GM23338 (cell line): ENCODE measurements at regions not wholly inside any gene's neighbourhood (a gene's known extent, or its start where the extent isn't known, plus 50 kb on each side); places are given as distances from the start of the nearest gene placed in this dataset.

Experiments
- ATAC-seq: fragments of 200-7000 bp; cut with Tn5 transposase; 3 replicates; pipeline ENCODE4 v1.9.1; 2020
- DNase-seq: peaks from one replicate; pipeline ENCODE4 v3.0.0-alpha.2; 2015; ENCODE audit warnings: low spot score
- H2AFZ ChIP-seq: fragments of 200-600 bp; sonication (generic); 2 replicates; pipeline ENCODE4 v1.8.0; 2016; ENCODE audit warnings: antibody characterized with exemption, mild to moderate bottlenecking, moderate library complexity
- H3F3A ChIP-seq: fragments of 200-600 bp; sonication (generic); replicated peaks from 2 replicates; pipeline ENCODE4 v1.8.0; 2017; ENCODE audit warnings: antibody characterized with exemption, mixed run types, low read depth
- H3K27ac ChIP-seq: fragments of 200-600 bp; sonication (generic); 2 replicates; pipeline ENCODE4 v1.6.1; 2016; ENCODE audit warnings: low read depth
- H3K27me3 ChIP-seq: fragments of 200-600 bp; sonication (generic); 2 replicates; pipeline ENCODE4 v1.8.0; 2016; ENCODE audit warnings: mild to moderate bottlenecking, mixed run types, moderate library complexity; ENCODE audit not compliant: insufficient read depth
- H3K36me3 ChIP-seq: fragments of 200-600 bp; sonication (generic); 2 replicates; pipeline ENCODE4 v1.8.0; 2016; ENCODE audit warnings: mild to moderate bottlenecking; ENCODE audit not compliant: insufficient read depth
- H3K4me1 ChIP-seq: fragments of 200-600 bp; sonication (generic); 2 replicates; pipeline ENCODE4 v1.8.0; 2016; ENCODE audit warnings: mild to moderate bottlenecking, moderate library complexity; ENCODE audit not compliant: insufficient read depth
- H3K4me2 ChIP-seq: fragments of 200-600 bp; sonication (generic); 2 replicates; pipeline ENCODE4 v1.7.1; 2017; ENCODE audit warnings: mixed run types
- H3K4me3 ChIP-seq: fragments of 200-600 bp; sonication (generic); 2 replicates; pipeline ENCODE4 v1.6.1; 2016; ENCODE audit warnings: mixed run types
- H3K79me2 ChIP-seq: fragments of 200-600 bp; sonication (generic); replicated peaks from 2 replicates; pipeline ENCODE4 v1.8.0; 2017; ENCODE audit warnings: mild to moderate bottlenecking; ENCODE audit not compliant: insufficient read depth
- H3K9me2 ChIP-seq: fragments of 200-600 bp; sonication (generic); 2 replicates; pipeline ENCODE4 v1.8.0; 2017; ENCODE audit not compliant: insufficient read depth
- H4K20me1 ChIP-seq: fragments of 200-600 bp; sonication (generic); replicated peaks from 2 replicates; pipeline ENCODE4 v1.8.0; 2017; ENCODE audit warnings: mild to moderate bottlenecking; ENCODE audit not compliant: insufficient read depth
- H3K27ac Mint-ChIP-seq: 2 replicates; pipeline ENCODE4 v1.8.0; 2020; ENCODE audit warnings: inconsistent platforms, mild to moderate bottlenecking, moderate library complexity, mixed read lengths
- H3K27me3 Mint-ChIP-seq: 3 replicates; pipeline ENCODE4 v1.8.0; 2022; ENCODE audit warnings: low read depth, mild to moderate bottlenecking, moderate library complexity, mixed read lengths, inconsistent platforms; ENCODE audit not compliant: insufficient read depth, poor library complexity
- H3K36me3 Mint-ChIP-seq: 3 replicates; pipeline ENCODE4 v1.8.0; 2021; ENCODE audit warnings: low read depth, mild to moderate bottlenecking, inconsistent platforms, moderate library complexity, mixed read lengths
- H3K4me1 Mint-ChIP-seq: 3 replicates; pipeline ENCODE4 v1.8.0; 2020; ENCODE audit warnings: mild to moderate bottlenecking, inconsistent platforms, mixed read lengths
- H3K4me3 Mint-ChIP-seq: 3 replicates; pipeline ENCODE4 v1.8.0; 2021; ENCODE audit warnings: moderate library complexity, mild to moderate bottlenecking, inconsistent platforms, mixed read lengths
- H3K9me3 Mint-ChIP-seq: 3 replicates; pipeline ENCODE4 v1.8.0; 2020; ENCODE audit warnings: moderate library complexity, mild to moderate bottlenecking, inconsistent platforms, mixed read lengths
- CREB1 ChIP-seq: fragments of 250-450 bp; sonication (Bioruptor Pico); IDR thresholded peaks from 2 replicates; pipeline ENCODE4 v1.5.0; 2020; ENCODE audit warnings: low read depth, mild to moderate bottlenecking, moderate library complexity
- EZH2phosphoT487 ChIP-seq: fragments of 200-600 bp; sonication (generic); IDR thresholded peaks from one replicate; pipeline ENCODE4 v1.8.1; 2018; ENCODE audit warnings: antibody characterized with exemption; ENCODE audit not compliant: unreplicated experiment
- JUNB ChIP-seq: IDR thresholded peaks from one replicate; pipeline ENCODE4 v1.6.1; 2016; ENCODE audit warnings: antibody characterized with exemption; ENCODE audit not compliant: unreplicated experiment
- POLR2AphosphoS5 ChIP-seq: IDR thresholded peaks from 2 replicates; pipeline ENCODE4 v1.6.1; 2016; ENCODE audit warnings: antibody characterized with exemption, low read depth
- STAT1 ChIP-seq: IDR thresholded peaks from one replicate; pipeline ENCODE4 v1.6.1; 2016; ENCODE audit warnings: antibody characterized with exemption; ENCODE audit not compliant: unreplicated experiment
- ZNF114 ChIP-seq: fragments of 250-450 bp; sonication (Bioruptor Pico); IDR thresholded peaks from 2 replicates; pipeline ENCODE4 v1.5.0; 2020; ENCODE audit warnings: mild to moderate bottlenecking, moderate library complexity
- ZNF331 ChIP-seq: fragments of 250-450 bp; sonication (Bioruptor Pico); IDR thresholded peaks from 2 replicates; pipeline ENCODE4 v1.5.0; 2020; ENCODE audit warnings: low read depth, mild to moderate bottlenecking, moderate library complexity
- TF ChIP-seq, protein P1 (sequence below): IDR thresholded peaks from one replicate; pipeline ENCODE4 v1.6.1; 2018; ENCODE audit warnings: antibody characterized with exemption; ENCODE audit not compliant: unreplicated experiment
- TF ChIP-seq, protein P2 (sequence below): IDR thresholded peaks from 2 replicates; pipeline ENCODE4 v1.6.1; 2016; ENCODE audit warnings: antibody characterized with exemption
- TF ChIP-seq, protein P3 (sequence below): fragments of 250-450 bp; sonication (Bioruptor Pico); IDR thresholded peaks from 2 replicates; pipeline ENCODE4 v1.5.0; 2020; ENCODE audit warnings: mild to moderate bottlenecking, moderate library complexity

DNA sequence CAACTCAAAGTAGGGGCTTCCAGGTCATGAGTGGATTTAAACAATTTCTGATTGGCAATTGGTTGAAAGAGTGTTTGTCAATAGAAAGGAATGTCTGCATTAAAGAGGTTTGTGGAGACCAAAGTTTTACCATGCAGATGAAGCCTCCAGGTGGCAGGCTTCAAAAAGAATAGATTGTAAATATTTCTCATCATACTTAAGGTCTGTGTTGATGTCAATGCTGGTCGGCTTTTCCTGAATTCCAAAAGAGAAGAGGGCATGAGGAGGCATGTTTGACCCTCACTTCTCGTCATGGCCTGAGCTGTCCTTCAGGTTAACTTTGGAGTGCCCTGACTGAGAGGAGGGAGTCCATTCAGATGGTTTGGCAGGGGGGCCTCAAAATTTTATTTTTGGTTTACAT is 125.4 kb upstream of the RFC3 start:
- H3K27ac ChIP-seq, result no peak overlapping the region
- H3K4me3 ChIP-seq, result no peak overlapping the region
- no peaks in the 10 kb centered on the region for H3F3A ChIP-seq
- Mint-ChIP-seq H3K27me3 (peaks cover 2% of the 10 kb centered on the region), H3K4me1 (no peaks in the 10 kb centered on the region), H3K27ac (no peak overlapping the region), H3K4me3 (no peak overlapping the region), H3K9me3 (peaks cover 44% of the 10 kb centered on the region), H3K36me3 (peaks cover 32% of the 10 kb centered on the region)
- no peak overlapping the region for H3K4me2 ChIP-seq
- H3K36me3 ChIP-seq, result peaks cover 14% of the 10 kb centered on the region; the same call in 1 of the 2 replicates
- peaks cover 3% of the 10 kb centered on the region; the same call in 1 of the 2 replicates for H3K4me1 ChIP-seq
- H4K20me1 ChIP-seq, result no peaks in the 10 kb centered on the region
- DNase-seq (no peak), ATAC-seq (no peak)
- no peaks in the 10 kb centered on the region for H3K27me3 ChIP-seq
- 0 out of 2 replicates have a peak overlapping the region, but pooled peaks have one; percentile 60 for H2AFZ ChIP-seq
- H3K9me2 ChIP-seq, result no peaks in the 10 kb centered on the region
- no peaks in the 10 kb centered on the region for H3K79me2 ChIP-seq
- TF ChIP-seq JUNB (no peak), EZH2phosphoT487 (no peak), STAT1 (no peak)
- TF ChIP-seq, protein P1, sequence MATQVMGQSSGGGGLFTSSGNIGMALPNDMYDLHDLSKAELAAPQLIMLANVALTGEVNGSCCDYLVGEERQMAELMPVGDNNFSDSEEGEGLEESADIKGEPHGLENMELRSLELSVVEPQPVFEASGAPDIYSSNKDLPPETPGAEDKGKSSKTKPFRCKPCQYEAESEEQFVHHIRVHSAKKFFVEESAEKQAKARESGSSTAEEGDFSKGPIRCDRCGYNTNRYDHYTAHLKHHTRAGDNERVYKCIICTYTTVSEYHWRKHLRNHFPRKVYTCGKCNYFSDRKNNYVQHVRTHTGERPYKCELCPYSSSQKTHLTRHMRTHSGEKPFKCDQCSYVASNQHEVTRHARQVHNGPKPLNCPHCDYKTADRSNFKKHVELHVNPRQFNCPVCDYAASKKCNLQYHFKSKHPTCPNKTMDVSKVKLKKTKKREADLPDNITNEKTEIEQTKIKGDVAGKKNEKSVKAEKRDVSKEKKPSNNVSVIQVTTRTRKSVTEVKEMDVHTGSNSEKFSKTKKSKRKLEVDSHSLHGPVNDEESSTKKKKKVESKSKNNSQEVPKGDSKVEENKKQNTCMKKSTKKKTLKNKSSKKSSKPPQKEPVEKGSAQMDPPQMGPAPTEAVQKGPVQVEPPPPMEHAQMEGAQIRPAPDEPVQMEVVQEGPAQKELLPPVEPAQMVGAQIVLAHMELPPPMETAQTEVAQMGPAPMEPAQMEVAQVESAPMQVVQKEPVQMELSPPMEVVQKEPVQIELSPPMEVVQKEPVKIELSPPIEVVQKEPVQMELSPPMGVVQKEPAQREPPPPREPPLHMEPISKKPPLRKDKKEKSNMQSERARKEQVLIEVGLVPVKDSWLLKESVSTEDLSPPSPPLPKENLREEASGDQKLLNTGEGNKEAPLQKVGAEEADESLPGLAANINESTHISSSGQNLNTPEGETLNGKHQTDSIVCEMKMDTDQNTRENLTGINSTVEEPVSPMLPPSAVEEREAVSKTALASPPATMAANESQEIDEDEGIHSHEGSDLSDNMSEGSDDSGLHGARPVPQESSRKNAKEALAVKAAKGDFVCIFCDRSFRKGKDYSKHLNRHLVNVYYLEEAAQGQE, result no peak
- TF ChIP-seq, protein P2, sequence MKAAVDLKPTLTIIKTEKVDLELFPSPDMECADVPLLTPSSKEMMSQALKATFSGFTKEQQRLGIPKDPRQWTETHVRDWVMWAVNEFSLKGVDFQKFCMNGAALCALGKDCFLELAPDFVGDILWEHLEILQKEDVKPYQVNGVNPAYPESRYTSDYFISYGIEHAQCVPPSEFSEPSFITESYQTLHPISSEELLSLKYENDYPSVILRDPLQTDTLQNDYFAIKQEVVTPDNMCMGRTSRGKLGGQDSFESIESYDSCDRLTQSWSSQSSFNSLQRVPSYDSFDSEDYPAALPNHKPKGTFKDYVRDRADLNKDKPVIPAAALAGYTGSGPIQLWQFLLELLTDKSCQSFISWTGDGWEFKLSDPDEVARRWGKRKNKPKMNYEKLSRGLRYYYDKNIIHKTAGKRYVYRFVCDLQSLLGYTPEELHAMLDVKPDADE, result no peak

DNA sequence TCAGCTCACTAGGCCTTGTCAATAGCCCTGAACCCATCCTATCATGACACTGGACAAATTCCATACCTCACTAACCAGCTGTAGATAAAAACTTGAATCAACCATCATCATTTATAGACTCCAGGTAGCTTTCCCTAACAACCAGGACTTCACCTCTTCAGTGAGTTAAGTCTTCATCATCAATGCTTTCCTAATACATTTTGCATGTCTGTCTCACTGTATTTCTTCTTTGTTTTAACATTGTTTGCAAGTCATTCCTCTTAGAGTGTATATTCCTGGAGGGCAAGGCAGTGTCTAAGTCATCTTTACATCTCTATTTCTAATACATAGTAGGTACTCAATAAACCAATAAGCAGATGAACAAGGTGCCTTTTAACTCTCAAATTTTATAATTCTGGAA is 123.4 kb upstream of the RFC3 start:
- H3K4me2 ChIP-seq, result no peak overlapping the region
- H3F3A ChIP-seq, result no peaks in the 10 kb centered on the region
- Mint-ChIP-seq H3K4me3 (no peak overlapping the region), H3K9me3 (peaks cover 24% of the 10 kb centered on the region), H3K27ac (no peak overlapping the region), H3K27me3 (peaks cover 2% of the 10 kb centered on the region), H3K36me3 (peaks cover 15% of the 10 kb centered on the region; the same call in 2 of the 3 replicates), H3K4me1 (no peaks in the 10 kb centered on the region)
- H3K79me2 ChIP-seq, result no peaks in the 10 kb centered on the region
- no peaks in the 10 kb centered on the region for H3K9me2 ChIP-seq
- 0 out of 2 replicates have a peak, but pooled peaks cover under 1% of the 10 kb centered on the region for H3K36me3 ChIP-seq
- ATAC-seq, result no peak
- DNase-seq, result no peak
- H3K27ac ChIP-seq, result no peak overlapping the region
- no peak overlapping the region for H3K4me3 ChIP-seq
- H3K4me1 ChIP-seq, result peaks cover 3% of the 10 kb centered on the region; the same call in 1 of the 2 replicates
- H4K20me1 ChIP-seq, result no peaks in the 10 kb centered on the region
- H2AFZ ChIP-seq, result no peak overlapping the region
- no peaks in the 10 kb centered on the region for H3K27me3 ChIP-seq
- TF ChIP-seq STAT1 (no peak), EZH2phosphoT487 (no peak), ZNF331 (CRISPR knock-in tag) (no peak), POLR2AphosphoS5 (no peak), ZNF114 (no peak), CREB1 (no peak)
- TF ChIP-seq, protein P3, sequence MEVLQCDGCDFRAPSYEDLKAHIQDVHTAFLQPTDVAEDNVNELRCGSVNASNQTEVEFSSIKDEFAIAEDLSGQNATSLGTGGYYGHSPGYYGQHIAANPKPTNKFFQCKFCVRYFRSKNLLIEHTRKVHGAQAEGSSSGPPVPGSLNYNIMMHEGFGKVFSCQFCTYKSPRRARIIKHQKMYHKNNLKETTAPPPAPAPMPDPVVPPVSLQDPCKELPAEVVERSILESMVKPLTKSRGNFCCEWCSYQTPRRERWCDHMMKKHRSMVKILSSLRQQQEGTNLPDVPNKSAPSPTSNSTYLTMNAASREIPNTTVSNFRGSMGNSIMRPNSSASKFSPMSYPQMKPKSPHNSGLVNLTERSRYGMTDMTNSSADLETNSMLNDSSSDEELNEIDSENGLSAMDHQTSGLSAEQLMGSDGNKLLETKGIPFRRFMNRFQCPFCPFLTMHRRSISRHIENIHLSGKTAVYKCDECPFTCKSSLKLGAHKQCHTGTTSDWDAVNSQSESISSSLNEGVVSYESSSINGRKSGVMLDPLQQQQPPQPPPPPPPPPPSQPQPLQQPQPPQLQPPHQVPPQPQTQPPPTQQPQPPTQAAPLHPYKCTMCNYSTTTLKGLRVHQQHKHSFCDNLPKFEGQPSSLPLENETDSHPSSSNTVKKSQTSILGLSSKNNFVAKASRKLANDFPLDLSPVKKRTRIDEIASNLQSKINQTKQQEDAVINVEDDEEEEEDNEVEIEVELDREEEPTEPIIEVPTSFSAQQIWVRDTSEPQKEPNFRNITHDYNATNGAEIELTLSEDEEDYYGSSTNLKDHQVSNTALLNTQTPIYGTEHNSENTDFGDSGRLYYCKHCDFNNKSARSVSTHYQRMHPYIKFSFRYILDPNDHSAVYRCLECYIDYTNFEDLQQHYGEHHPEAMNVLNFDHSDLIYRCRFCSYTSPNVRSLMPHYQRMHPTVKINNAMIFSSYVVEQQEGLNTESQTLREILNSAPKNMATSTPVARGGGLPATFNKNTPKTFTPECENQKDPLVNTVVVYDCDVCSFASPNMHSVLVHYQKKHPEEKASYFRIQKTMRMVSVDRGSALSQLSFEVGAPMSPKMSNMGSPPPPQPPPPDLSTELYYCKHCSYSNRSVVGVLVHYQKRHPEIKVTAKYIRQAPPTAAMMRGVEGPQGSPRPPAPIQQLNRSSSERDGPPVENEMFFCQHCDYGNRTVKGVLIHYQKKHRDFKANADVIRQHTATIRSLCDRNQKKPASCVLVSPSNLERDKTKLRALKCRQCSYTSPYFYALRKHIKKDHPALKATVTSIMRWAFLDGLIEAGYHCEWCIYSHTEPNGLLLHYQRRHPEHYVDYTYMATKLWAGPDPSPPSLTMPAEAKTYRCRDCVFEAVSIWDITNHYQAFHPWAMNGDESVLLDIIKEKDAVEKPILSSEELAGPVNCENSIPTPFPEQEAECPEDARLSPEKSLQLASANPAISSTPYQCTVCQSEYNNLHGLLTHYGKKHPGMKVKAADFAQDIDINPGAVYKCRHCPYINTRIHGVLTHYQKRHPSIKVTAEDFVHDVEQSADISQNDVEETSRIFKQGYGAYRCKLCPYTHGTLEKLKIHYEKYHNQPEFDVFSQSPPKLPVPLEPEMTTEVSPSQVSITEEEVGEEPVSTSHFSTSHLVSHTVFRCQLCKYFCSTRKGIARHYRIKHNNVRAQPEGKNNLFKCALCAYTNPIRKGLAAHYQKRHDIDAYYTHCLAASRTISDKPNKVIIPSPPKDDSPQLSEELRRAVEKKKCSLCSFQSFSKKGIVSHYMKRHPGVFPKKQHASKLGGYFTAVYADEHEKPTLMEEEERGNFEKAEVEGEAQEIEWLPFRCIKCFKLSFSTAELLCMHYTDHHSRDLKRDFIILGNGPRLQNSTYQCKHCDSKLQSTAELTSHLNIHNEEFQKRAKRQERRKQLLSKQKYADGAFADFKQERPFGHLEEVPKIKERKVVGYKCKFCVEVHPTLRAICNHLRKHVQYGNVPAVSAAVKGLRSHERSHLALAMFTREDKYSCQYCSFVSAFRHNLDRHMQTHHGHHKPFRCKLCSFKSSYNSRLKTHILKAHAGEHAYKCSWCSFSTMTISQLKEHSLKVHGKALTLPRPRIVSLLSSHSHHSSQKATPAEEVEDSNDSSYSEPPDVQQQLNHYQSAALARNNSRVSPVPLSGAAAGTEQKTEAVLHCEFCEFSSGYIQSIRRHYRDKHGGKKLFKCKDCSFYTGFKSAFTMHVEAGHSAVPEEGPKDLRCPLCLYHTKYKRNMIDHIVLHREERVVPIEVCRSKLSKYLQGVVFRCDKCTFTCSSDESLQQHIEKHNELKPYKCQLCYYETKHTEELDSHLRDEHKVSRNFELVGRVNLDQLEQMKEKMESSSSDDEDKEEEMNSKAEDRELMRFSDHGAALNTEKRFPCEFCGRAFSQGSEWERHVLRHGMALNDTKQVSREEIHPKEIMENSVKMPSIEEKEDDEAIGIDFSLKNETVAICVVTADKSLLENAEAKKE (CRISPR knock-in tag), result no peak
